ENCODE measurements at regions not wholly inside any gene's neighbourhood (a gene's known extent, or its start where the extent isn't known, plus 50 kb on each side); places are given as distances from the start of the nearest gene placed in this dataset.

DNA sequence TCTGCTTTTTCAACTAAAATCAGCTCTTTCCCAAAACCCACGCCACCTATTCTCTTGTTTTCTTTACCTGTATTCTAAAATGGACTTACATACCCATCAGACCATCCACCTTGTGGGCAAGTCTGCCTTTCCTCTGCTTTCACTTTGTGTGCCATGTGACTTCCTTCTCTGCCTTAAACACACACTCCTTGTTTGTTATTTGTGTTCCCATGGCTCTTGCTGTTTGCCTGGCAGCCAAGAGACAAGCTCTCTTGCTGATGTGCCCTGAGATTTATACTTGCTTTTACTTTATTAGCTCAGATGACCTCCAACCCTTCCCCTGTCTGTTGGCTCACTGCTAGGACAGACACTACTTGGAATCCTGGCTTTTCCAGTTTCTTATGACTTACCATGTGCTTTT lies 309.7 kb upstream of the LRRTM4 start:
- Histone ChIP-seq H3K9ac (ENCODE audit: low read depth, low read length) (no peak overlapping the region), H3K4ac (ENCODE audit: low read depth, low read length) (no peak overlapping the region), H4K8ac (ENCODE audit: low read depth in 2 of 2, low read length in 2 of 2) (no peak overlapping the region), H3K56ac (ENCODE audit: extremely low read depth, insufficient read depth, low read length) (no peak overlapping the region), H2BK120ac (ENCODE audit: low read depth, low read length) (no peak overlapping the region), H2BK20ac (ENCODE audit: low read depth, low read length) (no peak overlapping the region), H3K9me1 (ENCODE audit: insufficient read depth, low read length) (no peaks in the 10 kb centered on the region), H3K4me1 (ENCODE audit: control insufficient read depth, insufficient read depth, low read length) (no peaks in the 10 kb centered on the region), H3K36me3 (ENCODE audit: control insufficient read depth, insufficient read depth, low read length) (no peaks in the 10 kb centered on the region), H3K14ac (replicated peaks; ENCODE audit: low read depth, low read length) (no peak overlapping the region), H3K27ac (ENCODE audit: insufficient read depth, low read length) (no peak overlapping the region), H2AK9ac (replicated peaks; ENCODE audit: low read depth, low read length, poor library complexity) (no peak overlapping the region), H2AK5ac (ENCODE audit: low read depth, low read length) (no peak overlapping the region), H4K5ac (ENCODE audit: low read depth, low read length) (no peak overlapping the region), H3K23ac (ENCODE audit: low read depth, low read length) (no peak overlapping the region), H2BK5ac (ENCODE audit: low read depth, low read length, poor library complexity, severe bottlenecking) (no peak overlapping the region), H3K27me3 (ENCODE audit: control insufficient read depth, insufficient read depth, low read length) (no peaks in the 10 kb centered on the region), H3K9me3 (ENCODE audit: control insufficient read depth, insufficient read depth, low read length) (peaks cover 18% of the 10 kb centered on the region), H4K20me1 (ENCODE audit: insufficient read depth, low read length) (no peaks in the 10 kb centered on the region), H3K4me3 (ENCODE audit: insufficient read depth, low read depth, low read length) (no peak overlapping the region), H3K79me1 (ENCODE audit: low read depth in 1 of 2, low read length in 2 of 2) (no peaks in the 10 kb centered on the region), H4K91ac (ENCODE audit: insufficient read depth, low read depth, low read length) (no peak overlapping the region), H3K18ac (ENCODE audit: low read depth, low read length) (no peak overlapping the region), H2BK15ac (ENCODE audit: low read depth, low read length) (no peak overlapping the region), H3K4me2 (ENCODE audit: low read depth, low read length) (no peak overlapping the region), H2AFZ (replicated peaks; ENCODE audit: low read length, poor library complexity) (no peak overlapping the region)
- POLR2A ChIA-PET (ENCODE audit: unreplicated experiment): no interaction called here
- in situ Hi-C loops (cut with MboI; ENCODE audit: low sequenced_read_pairs) (no loop called here), dilution Hi-C loops (cut with HindIII; ENCODE audit: low sequenced_read_pairs, unreplicated experiment) (no loop called here), intact Hi-C loops (cut with micrococcal nuclease) (no loop called here)
- CTCF ChIA-PET: no interaction called here
- WGBS, 2 experiments (ENCODE audit: extremely low coverage in 2 of 2, insufficient read length in 1 of 2): no CpG with 5 or more reads among the region's 1 CpG
- ATAC-seq (ENCODE audit: low read depth): no peak
- BruUV-seq (replicated peaks): no TSS peak
- DNase-seq: no peak
- TF ChIP-seq NFE2L2 (IDR thresholded peaks at IDR 0.05; ENCODE audit: low read depth, low read length): no peak
- no peak for TF ChIP-seq RFX5 (IDR thresholded peaks at IDR 0.05; ENCODE audit: low read depth, low read length)
- TF ChIP-seq, protein P1, sequence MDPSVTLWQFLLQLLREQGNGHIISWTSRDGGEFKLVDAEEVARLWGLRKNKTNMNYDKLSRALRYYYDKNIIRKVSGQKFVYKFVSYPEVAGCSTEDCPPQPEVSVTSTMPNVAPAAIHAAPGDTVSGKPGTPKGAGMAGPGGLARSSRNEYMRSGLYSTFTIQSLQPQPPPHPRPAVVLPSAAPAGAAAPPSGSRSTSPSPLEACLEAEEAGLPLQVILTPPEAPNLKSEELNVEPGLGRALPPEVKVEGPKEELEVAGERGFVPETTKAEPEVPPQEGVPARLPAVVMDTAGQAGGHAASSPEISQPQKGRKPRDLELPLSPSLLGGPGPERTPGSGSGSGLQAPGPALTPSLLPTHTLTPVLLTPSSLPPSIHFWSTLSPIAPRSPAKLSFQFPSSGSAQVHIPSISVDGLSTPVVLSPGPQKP (IDR thresholded peaks at IDR 0.05; ENCODE audit: borderline replicate concordance, low read depth, low read length): no peak
- TF ChIP-seq MAFK (IDR thresholded peaks at IDR 0.05; ENCODE audit: low read depth, low read length): no peak

All from IMR-90 (cell line).